GM21825 (cell line): ENCODE measurements at regions not wholly inside any gene's neighbourhood (a gene's known extent, or its start where the extent isn't known, plus 50 kb on each side); places are given as distances from the start of the nearest gene placed in this dataset.

Source experiments
- ATAC-seq: cut with Tn5 transposase; IDR thresholded peaks from one replicate; pipeline ENCODE4 v1.9.1; 2021; ENCODE audit warnings: mild to moderate bottlenecking, moderate library complexity; ENCODE audit not compliant: unreplicated experiment

DNA sequence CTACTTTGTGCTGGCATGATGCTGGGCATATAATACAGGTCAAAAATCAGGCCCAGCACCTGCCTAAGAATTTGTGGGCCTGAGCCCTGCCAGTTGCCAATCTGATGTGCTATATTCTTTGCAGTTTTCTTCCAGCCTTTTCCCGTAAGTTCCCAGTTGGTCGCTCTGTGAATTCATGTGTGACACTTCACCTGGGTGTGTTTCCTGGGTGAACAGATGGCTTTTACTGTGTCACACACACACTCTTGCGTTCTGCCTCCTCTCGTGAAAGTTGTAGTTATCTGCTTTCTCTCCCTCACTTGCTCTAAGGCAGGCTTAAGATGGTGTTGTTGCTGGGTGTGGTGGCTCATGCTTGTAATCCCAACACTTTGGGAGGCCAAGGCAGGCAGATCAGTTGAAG lies 153.5 kb upstream of the DMRT1 start:
- ATAC-seq = no peak

DNA sequence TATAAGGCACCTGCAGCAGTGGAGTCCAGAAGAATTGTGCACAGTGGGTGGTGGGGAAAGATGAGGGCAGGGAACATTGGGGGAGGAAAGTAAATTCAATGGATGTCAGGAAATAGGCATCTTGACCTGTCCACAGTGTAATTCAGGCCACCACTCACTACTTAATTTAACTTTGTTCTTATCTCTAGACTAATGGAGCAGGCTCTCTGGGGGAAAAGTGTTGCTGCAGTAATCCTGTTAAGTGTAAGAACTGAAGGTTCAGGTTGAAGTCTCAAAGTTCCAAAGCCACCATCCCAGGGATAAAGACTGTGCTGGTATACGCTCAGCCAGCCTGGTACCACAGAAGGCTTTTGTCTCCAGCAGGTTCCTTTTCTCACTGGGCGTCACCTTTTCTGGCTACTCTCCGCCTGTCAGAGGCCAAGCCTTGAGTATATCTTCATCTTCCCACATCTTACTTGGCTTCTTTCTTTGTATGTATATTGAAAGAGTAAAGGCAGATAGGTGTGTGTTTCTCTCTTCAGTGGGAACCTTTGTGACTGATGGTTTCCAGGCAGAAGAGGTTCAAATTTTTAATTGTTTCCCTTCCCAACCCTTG lies 150.9 kb upstream of the DMRT1 start:
- ATAC-seq = no peak

DNA sequence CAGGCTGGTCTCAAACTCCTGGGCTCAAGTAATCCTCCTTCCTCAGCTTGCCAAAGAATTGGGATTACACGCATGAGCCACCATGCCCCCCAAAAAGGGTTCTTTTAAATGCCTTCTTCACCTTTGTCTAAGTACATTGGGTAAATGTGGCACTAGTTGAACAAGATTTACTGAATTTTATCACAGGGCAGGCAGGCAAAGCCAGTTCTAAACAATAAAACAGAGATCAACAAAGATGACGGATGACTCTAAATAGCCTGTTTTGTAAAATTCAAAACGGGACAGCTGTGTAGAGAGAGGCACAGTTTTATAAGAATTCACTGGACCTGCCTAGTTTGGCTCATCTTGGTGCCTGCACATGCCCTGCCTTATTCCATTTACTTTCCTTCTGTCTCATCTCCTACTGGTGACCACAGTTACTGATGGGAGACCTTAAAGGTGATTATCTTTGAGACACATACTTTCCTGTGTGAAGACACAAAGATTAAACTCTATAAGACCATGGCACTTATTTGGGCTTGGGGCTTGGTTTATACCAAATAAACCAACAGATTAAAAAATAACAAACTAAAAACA lies 149.6 kb upstream of the DMRT1 start:
- no peak for ATAC-seq

- no peak for ATAC-seq
These were observed 148.8 kb upstream of the DMRT1 start for GRCh38 chr9:692636-693129.

DNA sequence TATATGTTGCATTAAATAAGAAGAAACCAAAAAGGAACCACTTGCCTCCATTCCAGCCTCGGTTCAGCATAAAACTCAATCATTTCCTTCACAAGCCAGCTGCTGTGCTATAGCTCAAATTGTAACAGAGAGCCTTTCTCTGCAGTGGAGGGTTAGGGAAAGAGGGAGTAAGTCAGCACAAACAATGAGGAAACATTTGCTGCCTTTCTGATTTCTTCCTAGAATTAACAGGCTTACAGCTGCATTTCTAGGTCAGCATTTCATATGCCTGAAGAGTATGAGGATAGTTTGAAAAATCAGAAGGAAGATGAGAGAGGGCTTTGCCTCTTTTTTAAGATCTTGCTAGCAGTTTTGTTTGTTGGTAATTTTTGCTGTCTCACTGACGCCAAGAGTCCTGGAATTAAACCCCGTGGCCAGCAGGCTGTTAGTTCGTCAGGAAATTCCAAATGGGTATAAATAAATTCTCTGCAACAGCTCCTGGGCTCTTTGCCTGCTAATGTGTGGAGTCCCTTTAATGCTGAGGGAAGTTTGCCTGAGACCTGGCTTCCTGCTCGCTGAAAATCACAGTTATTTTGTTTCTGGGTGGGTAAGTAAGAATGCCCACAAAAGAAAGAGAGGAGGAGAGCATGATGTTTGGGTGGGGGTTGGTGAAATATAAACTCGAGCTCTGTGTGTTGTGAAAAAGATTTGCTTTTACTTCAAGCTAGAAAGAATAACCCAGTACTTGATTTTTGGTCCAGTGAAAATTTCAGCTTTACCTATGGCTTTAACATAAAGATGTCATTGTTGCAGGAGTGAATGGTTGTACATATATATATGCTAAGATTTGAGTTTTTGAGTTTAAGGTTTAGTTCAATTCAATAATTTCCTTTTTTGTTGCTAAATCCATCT lies 148.1 kb upstream of the DMRT1 start:
- ATAC-seq = no peak

GRCh38 chr9:694092-694402 lies 147.4 kb upstream of the DMRT1 start:
- no peak for ATAC-seq

GRCh38 chr9:694403-695154 lies 146.9 kb upstream of the DMRT1 start:
- ATAC-seq = no peak

- ATAC-seq = no peak
These were observed 146.2 kb upstream of the DMRT1 start for GRCh38 chr9:695252-695651.

- ATAC-seq = no peak
These were observed 144.9 kb upstream of the DMRT1 start for GRCh38 chr9:696332-697323.

DNA sequence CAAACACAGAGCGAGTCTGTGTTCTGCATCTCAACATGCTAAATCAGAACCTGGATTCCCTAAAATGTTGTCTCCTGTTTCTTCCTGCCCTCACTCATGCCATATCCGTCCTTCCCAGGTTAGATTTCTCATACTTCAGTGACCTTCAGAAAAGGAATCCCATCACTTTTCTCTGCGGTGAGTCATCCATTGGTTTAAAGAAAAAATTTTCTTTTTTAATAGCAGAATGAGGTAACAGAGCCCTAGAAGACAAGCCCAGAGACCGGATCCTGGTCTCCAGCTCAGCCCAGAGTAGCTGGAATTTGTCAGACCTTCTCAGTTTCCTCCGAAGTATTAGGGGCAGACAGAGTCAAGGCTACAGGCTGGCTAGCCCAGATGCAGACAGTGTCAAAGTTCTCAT lies 143.2 kb upstream of the DMRT1 start:
- no peak for ATAC-seq

GRCh38 chr9:698954-699353 lies 142.5 kb upstream of the DMRT1 start:
- no peak for ATAC-seq

GRCh38 chr9:699396-699795 lies 142.1 kb upstream of the DMRT1 start:
- no peak for ATAC-seq

DNA sequence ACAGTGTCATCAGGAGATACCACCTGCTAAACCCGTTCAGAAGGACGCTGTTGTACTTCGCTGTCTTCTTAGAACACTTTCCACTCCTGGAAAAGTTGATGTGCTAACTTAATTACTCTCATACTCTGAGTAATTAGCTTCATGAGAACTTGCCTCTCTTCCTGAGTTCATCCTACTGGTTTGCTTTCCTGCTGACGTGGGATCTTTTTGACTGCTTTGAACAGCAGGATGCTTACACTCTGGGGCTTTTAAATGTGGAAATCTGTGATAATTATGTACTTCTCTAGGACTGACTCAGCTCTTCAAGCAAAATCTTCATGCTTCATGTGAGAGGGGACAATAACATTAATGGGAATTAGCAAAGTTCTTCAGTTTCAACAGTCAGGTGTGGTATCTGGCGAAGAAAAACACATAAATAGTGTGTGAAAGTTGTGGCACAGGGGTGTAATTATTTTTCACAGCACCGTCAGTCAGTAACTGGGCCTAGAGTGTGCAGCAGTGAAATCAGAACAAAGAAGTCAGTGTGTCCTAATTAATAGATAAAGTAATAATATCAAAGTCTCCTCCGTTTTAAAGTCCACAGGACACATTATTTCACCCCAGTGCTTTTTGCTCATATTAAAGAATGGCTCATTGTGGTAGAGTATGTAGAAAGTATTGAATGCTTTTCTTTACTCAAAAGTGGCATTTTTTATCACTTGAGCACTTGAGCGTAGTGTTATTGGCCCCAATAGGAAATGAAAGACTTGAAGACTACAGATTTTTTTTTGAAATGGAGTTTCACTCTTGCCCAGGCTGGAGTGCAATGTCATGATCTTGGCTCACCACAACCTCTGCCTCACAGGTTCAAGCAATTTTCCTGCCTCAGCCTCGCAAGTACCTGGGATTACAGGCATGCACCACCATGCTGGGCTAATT lies 140.9 kb upstream of the DMRT1 start:
- ATAC-seq = peak; percentile 66

GRCh38 chr9:703392-703791 lies 138.1 kb upstream of the DMRT1 start:
- ATAC-seq = no peak

- no peak for ATAC-seq
These were observed 135.4 kb upstream of the DMRT1 start for GRCh38 chr9:706073-706472.

DNA sequence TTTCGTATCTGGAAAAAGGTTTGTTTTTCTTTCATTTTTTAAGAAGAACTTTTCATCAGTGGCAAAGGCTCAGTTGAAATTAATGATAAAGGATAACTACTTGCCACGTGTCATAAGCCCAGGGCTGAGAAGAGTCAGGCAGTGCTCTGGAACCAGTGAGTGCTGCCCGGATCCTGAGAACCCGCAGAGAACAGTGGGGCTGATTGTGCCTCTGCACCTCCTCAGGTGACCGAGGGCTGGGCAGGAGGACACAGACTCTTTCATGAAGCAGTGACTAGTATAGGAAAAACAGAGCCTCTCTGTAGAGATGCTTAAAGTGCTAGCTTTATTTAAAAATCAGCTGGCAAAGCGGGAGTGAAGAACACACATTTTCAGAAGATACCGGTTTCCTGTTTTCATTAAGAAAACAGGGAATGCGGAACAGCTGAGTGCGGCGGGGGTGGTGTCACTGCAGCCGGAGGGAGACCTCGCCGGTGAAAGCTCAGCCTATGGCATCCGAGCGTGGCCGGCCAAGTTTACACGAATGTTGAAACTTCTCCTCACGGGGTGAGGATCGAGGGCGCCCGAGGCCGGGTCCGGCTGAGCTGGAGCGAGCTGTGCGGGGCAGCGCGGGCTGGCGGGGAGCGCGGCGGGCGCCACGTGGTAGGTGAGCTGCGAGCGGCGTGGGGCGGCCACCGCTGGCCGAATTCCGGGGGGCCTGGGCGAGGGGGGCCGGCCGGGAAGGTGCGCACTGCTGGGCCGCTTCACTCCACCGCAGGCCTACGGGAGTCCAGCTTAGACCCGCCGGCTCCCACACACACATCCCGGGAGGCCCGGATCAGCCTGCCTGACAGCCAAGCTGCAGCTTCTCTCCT lies 134.7 kb upstream of the DMRT1 start:
- ATAC-seq = peak; percentile 63

DNA sequence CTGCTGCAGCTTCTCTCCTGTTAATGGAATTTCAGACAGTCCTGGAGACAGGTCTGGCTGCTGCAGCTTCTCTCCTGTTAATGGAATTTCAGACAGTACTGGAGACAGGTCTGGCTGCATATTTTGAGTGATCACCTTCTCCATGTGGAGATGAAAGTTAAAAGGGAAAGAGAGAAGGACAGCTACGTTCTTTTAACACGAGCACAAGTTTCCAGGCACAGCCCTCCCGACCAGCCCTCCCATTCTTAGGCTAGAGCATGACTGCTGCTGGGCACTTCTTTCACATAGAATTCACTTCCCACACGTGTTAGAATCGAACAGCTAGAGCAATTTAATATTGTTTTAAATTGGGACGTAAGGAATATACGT lies 133.3 kb upstream of the DMRT1 start:
- no peak for ATAC-seq
